ENCODE measurements at regions not wholly inside any gene's neighbourhood (a gene's known extent, or its start where the extent isn't known, plus 50 kb on each side); places are given as distances from the start of the nearest gene placed in this dataset.

- no peak for TF ChIP-seq NR2F1 (conservative IDR thresholded peaks at IDR 0.05)
- no peak for TF ChIP-seq MYC (IDR thresholded peaks at IDR 0.05; ENCODE audit: insufficient read depth, insufficient read length, insufficient replicate concordance, low read length, severe bottlenecking)
- TF ChIP-seq CTCF (IDR thresholded peaks at IDR 0.05 in 2 of 3, conservative IDR thresholded peaks at IDR 0.05 in 1 of 3; ENCODE audit: control insufficient read depth in 2 of 3, extremely low read depth in 1 of 3, insufficient read depth in 1 of 3, low read depth in 3 of 3, low read length in 3 of 3), result no peak
- no peak for TF ChIP-seq ESRRA (IDR thresholded peaks at IDR 0.05; ENCODE audit: low read length)
- TF ChIP-seq EGR1 (IDR thresholded peaks at IDR 0.05; ENCODE audit: borderline replicate concordance in 1 of 2, low read depth in 2 of 2, low read length in 2 of 2), result no peak
- TF ChIP-seq ASH2L (IDR thresholded peaks at IDR 0.05; ENCODE audit: borderline replicate concordance, low read depth), result no peak
- TF ChIP-seq HDAC6 (IDR thresholded peaks at IDR 0.05; ENCODE audit: unreplicated experiment), result no peak
- no peak for TF ChIP-seq SUZ12 (IDR thresholded peaks at IDR 0.05; ENCODE audit: unreplicated experiment)
- no peak for TF ChIP-seq EZH2 (IDR thresholded peaks at IDR 0.05; ENCODE audit: borderline replicate concordance, control insufficient read depth, low read depth, low read length)
- no peak for TF ChIP-seq EP300 (IDR thresholded peaks at IDR 0.05; ENCODE audit: borderline replicate concordance in 1 of 2, control insufficient read depth in 1 of 2, low read depth in 2 of 2, low read length in 2 of 2)
- no peak for TF ChIP-seq SIX5 (IDR thresholded peaks at IDR 0.05; ENCODE audit: low read depth, low read length, severe bottlenecking)
Observed at GRCh38 chr10:120715171-120715570, 136.0 kb upstream of the WDR11 start.

Data from GM12878 (cell line).